Ovary (tissue), 3 donors: ENCODE measurements at regions not wholly inside any gene's neighbourhood (a gene's known extent, or its start where the extent isn't known, plus 50 kb on each side); places are given as distances from the start of the nearest gene placed in this dataset.

ENCODE experiments used
- CTCF ChIP-seq, 3 donors: fragments of 450-650 bp in 2 of 3; fragments of 200-600 bp in 1 of 3; IDR thresholded peaks; one replicate each; pipeline versions ENCODE4 v1.5.1 to v1.8.0; 2016 to 2022; ENCODE audit warnings: antibody characterized with exemption in 3 of 3, mild to moderate bottlenecking in 1 of 3
- EP300 ChIP-seq: sonication (generic); formaldehyde crosslinking; IDR thresholded peaks from one replicate; pipeline ENCODE4 v1.6.1; 2017; ENCODE audit warnings: antibody characterized with exemption
- POLR2A ChIP-seq: fragments of 450-650 bp; IDR thresholded peaks from one replicate; pipeline ENCODE4 v1.6.1; 2017; ENCODE audit warnings: antibody characterized with exemption, mild to moderate bottlenecking, moderate library complexity
- donor health status: DM: no; HTN: no; CAD: no.

- TF ChIP-seq CTCF (IDR thresholded peaks at IDR 0.05) (no peak), POLR2A (no peak), EP300 (no peak)
Measured at GRCh38 chr2:62398356-62398755, 107.6 kb downstream of the TMEM17 start.
